SKM-1 (cell line): ENCODE measurements at regions not wholly inside any gene's neighbourhood (a gene's known extent, or its start where the extent isn't known, plus 50 kb on each side); places are given as distances from the start of the nearest gene placed in this dataset.
"Not testable (repeated sequence)": the region's sequence is repeated elsewhere in the genome, so short reads cannot be mapped to it uniquely, and the experiment has no call there.

ENCODE experiments used
- DNase-seq: peaks from one replicate; lab custom pipeline; 2025; ENCODE audit not compliant: unreplicated experiment; lab: John Stamatoyannopoulos, UW

GRCh38 chr2:123597988-123598387 lies 427.1 kb upstream of the CNTNAP5 start:
- DNase-seq: no peak

- no peak for DNase-seq
These were observed 418.5 kb upstream of the CNTNAP5 start for GRCh38 chr2:123606631-123607030.

DNA sequence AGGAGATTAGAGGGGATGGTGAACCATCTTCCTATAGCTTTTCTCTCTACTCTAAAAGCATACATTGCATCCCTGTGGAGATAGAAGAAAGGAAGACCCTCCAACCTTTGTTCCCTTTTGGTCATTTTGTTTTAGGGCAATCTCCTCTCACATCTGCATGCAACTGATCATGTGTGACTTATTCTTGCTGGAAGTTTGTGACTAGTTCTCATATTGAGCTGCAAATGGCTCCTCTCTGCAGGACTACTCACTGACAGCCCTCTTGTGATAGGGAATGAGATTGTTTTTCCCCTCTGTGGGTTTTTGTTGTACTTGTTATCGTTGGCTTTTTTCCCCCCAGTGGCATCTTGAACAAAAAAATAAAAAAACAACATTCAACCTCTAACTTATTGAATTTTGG lies 416.0 kb upstream of the CNTNAP5 start:
- no peak for DNase-seq

DNA sequence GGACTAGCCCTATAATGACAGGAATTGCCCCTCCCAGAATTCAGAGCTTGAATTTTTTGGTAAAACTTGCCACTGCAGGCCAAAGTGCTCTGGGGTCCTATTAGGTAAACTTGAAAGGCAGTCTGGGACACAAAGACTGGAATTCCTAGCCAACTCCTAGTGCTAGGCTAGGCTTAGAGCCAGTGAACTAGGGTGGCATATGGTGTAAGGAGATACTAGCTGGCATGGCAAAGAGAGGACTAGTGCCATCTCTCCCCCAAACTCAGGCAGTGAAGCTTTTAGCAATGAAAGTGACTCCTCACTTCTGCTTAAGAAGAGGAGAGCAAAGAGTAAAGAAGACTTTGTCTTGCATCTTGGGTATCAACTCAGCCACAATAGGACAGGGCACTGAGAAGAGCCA lies 410.5 kb upstream of the CNTNAP5 start:
- no peak for DNase-seq

DNA sequence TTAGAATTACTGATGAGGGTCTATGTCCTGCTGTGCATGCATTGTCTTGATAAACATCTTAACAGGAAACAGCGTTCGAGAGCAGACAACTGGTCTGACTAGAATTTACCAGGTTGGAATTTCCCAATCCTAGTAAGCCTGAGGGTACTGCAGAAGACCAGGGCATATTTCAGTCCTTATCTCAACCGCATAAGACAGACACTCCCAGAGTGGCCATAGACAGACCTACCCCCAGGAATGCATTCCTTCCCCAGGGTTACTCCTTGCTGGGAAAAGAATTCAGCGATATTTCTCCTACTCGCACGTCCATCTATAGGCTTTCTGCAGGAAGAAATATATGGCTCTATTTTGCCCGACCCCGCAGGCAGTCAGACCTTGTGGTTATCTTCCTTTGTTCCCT lies 406.4 kb upstream of the CNTNAP5 start:
- DNase-seq: not testable (repeated sequence)

DNA sequence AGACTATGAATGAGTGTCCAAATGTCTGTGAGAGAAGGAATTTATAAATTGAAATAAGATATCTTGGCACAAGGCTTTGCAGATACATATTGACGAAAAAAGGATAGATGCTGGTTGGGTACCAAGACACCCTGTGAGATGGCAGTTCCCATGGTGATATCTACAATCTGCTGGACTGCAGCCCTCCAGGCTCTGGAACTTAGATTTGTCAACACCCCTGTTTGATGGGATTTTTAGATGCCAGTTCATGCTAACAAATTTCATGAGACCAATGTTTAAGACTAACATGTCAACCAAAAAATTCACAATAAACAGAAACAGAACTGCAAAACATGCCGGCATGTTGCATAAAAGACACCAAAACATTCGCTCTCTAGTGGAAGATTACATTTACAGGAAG lies 400.3 kb upstream of the CNTNAP5 start:
- no peak for DNase-seq

DNA sequence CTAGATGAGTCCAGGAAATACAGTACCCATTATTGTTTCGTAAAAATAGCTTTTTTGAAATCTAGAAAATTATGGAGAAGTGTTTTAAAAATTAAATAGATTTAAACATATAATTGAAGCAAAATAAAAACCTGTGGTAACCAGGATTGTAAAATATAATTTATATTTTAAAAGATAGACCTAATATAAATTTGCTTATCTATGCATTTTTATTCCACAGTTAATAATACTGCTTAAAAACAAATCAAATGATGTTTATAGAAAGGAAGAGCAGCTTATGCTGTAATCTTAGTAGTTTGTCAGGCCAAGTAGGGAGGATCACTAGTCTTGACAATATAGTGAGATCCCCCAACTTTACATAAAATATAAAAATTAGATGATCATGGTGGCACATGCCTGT lies 388.9 kb upstream of the CNTNAP5 start:
- no peak for DNase-seq

GRCh38 chr2:123640685-123641335 lies 384.3 kb upstream of the CNTNAP5 start:
- no peak for DNase-seq

DNA sequence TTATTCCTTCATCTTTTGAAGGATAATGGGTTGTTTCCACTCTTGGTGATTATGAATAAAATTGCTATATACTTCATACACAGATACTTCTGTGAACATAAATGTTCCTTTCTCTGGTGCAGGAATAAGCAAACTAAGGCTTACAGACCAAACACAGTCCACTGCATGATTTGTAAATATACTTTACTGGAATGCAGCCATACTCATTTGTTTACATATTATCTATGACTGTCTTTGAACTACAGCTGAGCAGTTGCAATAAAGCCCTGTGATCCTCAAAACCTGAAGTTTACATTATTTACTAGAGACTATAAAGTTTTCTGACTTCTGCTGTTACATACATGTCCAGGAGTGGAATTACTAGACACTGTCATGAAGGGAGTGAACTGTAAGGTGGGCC lies 381.0 kb upstream of the CNTNAP5 start:
- DNase-seq: no peak

DNA sequence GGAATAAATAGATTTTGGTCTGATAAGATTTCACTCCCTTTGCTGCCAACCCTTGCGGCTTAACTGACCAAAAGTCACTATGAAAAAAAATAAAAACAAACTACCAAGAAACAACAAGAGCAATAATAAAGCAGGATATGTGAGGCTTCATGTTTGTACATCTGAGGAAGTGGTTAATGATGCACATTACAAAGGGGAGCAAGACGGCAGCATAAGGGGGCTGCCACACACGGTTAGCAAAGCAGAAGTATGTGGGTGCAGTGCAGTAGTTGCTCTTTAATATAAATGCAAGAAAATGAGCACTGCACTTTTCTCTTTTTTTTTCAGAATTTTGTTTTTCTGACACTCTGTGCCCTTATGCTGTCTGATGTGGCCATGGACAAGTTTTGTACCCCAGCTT lies 377.1 kb upstream of the CNTNAP5 start:
- DNase-seq: no peak

DNA sequence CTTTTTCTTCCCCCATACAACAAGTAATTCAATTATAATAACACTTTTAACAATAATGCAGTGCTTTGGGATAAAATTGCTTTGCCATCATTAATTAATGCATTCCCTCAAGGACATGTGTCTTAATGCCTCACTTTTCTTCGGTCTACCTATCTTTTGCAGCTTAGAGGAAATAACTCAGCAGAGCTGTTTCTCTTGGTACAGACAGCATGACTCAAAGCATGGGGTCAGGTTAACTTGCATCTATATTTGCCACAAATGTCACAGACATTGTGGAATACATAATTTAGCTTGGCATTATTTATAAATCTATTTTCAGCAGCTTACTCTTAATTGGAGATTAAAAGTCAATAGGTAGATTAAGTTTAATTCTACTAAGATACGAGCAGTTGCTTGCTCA lies 376.1 kb upstream of the CNTNAP5 start:
- no peak for DNase-seq

GRCh38 chr2:123651151-123651550 lies 373.9 kb upstream of the CNTNAP5 start:
- DNase-seq: no peak

- DNase-seq: no peak
These were observed 372.8 kb upstream of the CNTNAP5 start for GRCh38 chr2:123652320-123652719.

GRCh38 chr2:123656590-123656989 lies 368.5 kb upstream of the CNTNAP5 start:
- no peak for DNase-seq

DNA sequence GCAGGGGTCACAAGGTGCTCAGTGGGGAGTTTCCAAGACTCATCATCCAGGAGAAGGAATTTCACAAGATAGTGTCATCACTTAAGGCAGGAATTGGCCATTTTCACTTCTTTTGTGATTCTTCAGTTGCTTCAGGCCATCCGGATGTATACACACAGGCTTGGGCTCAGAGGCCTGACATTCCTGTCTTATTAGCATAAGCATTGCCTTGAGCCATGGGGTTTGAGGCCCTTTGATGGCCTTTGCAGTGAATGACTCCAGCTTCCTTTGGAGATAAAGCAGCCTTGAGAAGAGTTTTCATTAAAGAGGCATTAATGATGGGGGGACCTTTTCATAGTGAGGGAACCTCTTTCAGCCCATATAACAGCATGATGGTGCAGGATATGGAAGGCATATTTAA lies 366.0 kb upstream of the CNTNAP5 start:
- DNase-seq: no peak

DNA sequence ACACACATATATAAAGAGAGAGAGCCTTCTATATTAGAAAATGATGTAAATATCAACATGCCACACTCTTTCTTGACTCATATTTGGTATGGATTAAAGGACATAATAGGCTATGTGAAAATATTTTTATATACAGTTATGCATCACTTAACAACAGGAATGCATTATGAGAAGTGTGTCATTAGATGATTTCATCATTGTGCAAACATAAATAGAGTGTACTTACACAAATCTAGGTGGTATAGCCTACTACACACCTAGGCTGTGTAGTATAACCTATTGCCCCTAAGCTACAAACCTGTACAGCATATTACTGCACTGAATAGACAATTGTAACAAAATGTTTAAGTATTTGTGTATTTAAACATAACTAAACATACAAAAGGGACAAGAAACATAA lies 354.8 kb upstream of the CNTNAP5 start:
- DNase-seq: no peak

GRCh38 chr2:123683797-123684196 lies 341.3 kb upstream of the CNTNAP5 start:
- DNase-seq: not testable (repeated sequence)

GRCh38 chr2:123687064-123687463 lies 338.0 kb upstream of the CNTNAP5 start:
- DNase-seq: no peak

DNA sequence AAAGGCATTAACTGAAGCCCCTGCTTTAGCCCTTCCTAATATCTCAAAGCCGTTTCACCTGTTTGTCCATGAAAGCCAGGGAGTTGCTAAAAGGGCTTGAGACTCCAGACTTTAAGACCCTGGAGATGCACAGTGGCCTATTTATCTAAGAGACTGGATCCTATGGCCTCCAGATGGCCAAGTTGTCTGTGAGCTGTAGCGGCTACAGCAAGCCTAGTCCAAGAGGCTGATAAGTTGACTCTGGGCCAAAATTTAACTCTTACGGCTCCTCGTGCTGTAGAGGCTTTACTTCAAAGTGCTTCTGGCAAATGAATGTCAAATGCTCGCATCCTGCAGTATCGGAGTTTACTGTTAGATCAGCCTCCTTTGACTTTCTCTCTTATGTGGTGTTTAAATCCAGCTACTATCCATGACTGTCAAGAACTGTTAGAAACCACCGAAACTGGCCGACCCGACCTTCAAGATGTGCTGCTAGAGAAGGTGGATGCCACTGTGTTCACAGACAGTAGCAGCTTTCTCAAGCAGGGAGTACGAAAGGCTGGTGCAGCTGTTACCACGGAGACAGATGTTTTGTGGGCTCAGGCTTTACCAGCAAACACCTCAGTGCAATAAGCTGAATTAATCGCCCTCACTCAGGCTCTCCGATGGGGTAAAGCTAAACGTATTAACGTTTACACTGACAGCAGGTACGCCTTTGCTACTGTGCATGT lies 336.7 kb upstream of the CNTNAP5 start:
- no peak for DNase-seq

GRCh38 chr2:123692121-123692520 lies 333.0 kb upstream of the CNTNAP5 start:
- DNase-seq: no peak

DNA sequence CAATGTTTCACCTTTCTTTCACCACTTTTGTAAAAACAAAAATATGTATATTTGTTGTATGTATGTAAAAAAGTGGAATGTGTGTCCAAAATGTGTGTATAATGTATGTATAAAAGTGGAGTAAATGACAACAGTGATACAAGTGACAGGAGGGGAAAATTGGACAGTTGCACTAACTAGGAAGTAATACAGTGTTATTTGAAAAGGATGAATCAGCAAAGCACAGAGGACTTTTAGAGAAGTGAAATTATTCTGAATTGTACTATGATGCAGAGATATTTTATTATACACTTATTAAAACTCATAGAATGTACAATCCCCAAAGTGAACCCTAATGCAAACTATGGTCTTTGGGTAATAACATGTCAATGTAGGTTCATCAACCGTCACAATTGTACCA lies 331.3 kb upstream of the CNTNAP5 start:
- no peak for DNase-seq

DNA sequence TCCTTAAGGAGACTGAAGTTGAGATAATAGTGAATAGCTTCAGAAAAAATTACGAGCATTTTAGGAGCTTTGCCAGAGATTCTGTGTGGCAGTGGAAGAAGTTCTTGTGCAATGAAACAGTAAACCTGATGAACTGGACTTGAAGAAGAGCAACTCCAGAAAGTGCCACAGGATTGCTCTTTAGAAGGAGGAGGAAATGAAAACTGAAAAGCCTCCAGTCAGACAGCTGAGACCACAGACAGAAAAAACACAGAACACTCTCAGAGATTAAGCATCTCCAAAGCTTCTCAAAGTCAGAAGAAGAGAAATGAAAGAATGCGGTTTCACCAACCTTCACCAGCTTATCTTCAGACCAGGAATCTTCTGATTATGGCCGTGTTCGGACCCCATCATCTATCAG lies 329.7 kb upstream of the CNTNAP5 start:
- DNase-seq: no peak

DNA sequence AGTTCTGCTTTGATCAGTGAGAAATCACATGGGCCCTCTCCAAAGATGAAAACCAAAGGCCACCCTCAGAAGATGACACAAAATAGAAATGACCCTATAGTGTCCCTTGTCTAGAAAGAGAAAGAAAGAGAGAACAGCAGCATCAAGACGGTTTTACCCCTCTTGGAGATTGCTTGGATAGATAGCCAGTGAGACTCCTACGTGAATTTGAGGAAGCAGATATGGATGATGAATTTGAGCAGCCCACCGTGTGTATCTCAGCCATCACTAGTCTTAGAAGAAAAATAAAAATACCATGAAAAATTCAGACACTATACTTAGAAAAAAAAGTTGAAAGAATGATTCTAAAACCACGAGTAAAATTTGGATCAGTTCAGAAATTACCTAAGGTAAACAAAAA lies 329.1 kb upstream of the CNTNAP5 start:
- DNase-seq: no peak
